Right lobe of liver (tissue), 4 donors: ENCODE measurements at regions not wholly inside any gene's neighbourhood (a gene's known extent, or its start where the extent isn't known, plus 50 kb on each side); places are given as distances from the start of the nearest gene placed in this dataset.
"Not testable (repeated sequence)": the region's sequence is repeated elsewhere in the genome, so short reads cannot be mapped to it uniquely, and the experiment has no call there.

ENCODE experiments used
- POLR2A ChIP-seq: fragments of 450-650 bp; IDR thresholded peaks from one replicate; pipeline ENCODE4 v1.6.1; 2017; ENCODE audit warnings: antibody characterized with exemption, mild to moderate bottlenecking
- TF ChIP-seq, protein P1 (sequence below), 4 donors: fragments of 200-600 bp in 3 of 4; fragments of 450-650 bp in 1 of 4; IDR thresholded peaks; one replicate each; pipeline versions ENCODE4 v1.5.1 to v1.8.0; 2016 to 2022; ENCODE audit warnings: antibody characterized with exemption in 4 of 4, mild to moderate bottlenecking in 2 of 4
- donor health status: DM: no; HTN: no; CAD: no.
- donor health status: DM: no; HTN: no; CAD: no.
- donor health status: DM: no; HTN: yes; CAD: no.

DNA sequence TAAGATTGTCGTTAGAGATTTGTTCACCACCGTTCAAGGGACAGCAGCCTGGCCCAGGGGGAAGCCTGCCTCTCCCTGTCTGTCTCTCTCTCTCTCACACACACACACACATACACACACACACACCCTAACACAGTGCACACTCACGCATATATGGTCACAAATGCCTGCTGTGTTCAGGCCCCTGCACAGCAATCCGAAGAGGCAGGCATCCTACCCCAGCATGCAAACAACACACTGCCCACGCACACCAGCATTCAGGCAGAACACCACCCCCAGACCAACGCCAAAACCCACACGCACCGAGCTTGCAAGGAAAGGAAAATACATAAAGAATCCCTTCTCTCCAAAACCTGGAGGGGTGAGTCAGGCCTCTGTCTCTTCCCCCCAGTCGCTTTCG lies 111.6 kb upstream of the FOXD4L5 start:
- TF ChIP-seq, protein P1, sequence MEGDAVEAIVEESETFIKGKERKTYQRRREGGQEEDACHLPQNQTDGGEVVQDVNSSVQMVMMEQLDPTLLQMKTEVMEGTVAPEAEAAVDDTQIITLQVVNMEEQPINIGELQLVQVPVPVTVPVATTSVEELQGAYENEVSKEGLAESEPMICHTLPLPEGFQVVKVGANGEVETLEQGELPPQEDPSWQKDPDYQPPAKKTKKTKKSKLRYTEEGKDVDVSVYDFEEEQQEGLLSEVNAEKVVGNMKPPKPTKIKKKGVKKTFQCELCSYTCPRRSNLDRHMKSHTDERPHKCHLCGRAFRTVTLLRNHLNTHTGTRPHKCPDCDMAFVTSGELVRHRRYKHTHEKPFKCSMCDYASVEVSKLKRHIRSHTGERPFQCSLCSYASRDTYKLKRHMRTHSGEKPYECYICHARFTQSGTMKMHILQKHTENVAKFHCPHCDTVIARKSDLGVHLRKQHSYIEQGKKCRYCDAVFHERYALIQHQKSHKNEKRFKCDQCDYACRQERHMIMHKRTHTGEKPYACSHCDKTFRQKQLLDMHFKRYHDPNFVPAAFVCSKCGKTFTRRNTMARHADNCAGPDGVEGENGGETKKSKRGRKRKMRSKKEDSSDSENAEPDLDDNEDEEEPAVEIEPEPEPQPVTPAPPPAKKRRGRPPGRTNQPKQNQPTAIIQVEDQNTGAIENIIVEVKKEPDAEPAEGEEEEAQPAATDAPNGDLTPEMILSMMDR (IDR thresholded peaks at IDR 0.05) = not testable (repeated sequence)
- TF ChIP-seq POLR2A = not testable (repeated sequence)
